H1 (cell line): ENCODE measurements at regions not wholly inside any gene's neighbourhood (a gene's known extent, or its start where the extent isn't known, plus 50 kb on each side); places are given as distances from the start of the nearest gene placed in this dataset.

Source experiments
- CTCF ChIP-seq, 3 experiments: IDR thresholded peaks; 1 replicate in 2 of 3; 2 replicates in 1 of 3; pipeline versions ENCODE4 v1.5.1 to v1.6.1; 2011; ENCODE audit warnings: low read length in 3 of 3, mild to moderate bottlenecking in 3 of 3, inconsistent platforms in 2 of 3, low read depth in 1 of 3, moderate library complexity in 1 of 3; ENCODE audit not compliant: insufficient read depth in 1 of 3; ENCODE audit errors: control extremely low read depth in 1 of 3
- E2F6 ChIP-seq: IDR thresholded peaks from 2 replicates; pipeline ENCODE4 v1.6.1; 2012; ENCODE audit warnings: inconsistent platforms
- JUN ChIP-seq: IDR thresholded peaks from 2 replicates; pipeline ENCODE4 v1.6.1; 2011; ENCODE audit warnings: low read depth, mild to moderate bottlenecking, improper control_type of control experiment, low read length
- USF2 ChIP-seq: IDR thresholded peaks from 2 replicates; pipeline ENCODE4 v1.6.1; 2011; ENCODE audit warnings: low read length, improper control_type of control experiment

- TF ChIP-seq E2F6 (no peak), USF2 (no peak), JUN (no peak), CTCF (IDR thresholded peaks at IDR 0.05; ENCODE audit: control extremely low read depth in 1 of 3, insufficient read depth in 1 of 3, low read depth in 1 of 3, low read length in 3 of 3) (no peak)
Measured at GRCh38 chr5:125928663-125929062, 494.5 kb upstream of the GRAMD2B start (continued).
